Effector memory CD8-positive, alpha-beta T cell (primary cell): ENCODE measurements at regions not wholly inside any gene's neighbourhood (a gene's known extent, or its start where the extent isn't known, plus 50 kb on each side); places are given as distances from the start of the nearest gene placed in this dataset.

ENCODE experiments used
- ATAC-seq: fragments of 150-1000 bp; cut with Tn5 transposase; replicated peaks from 2 replicates; pipeline ENCODE4 v1.10.0; 2021; ENCODE audit warnings: mild to moderate bottlenecking, moderate library complexity
- DNase-seq, 3 experiments: peaks; one replicate each; pipeline ENCODE4 v3.0.0; 2021
- H3K27ac Mint-ChIP-seq, 2 donors: one replicate each; pipeline ENCODE4 v1.8.0; 2022; ENCODE audit warnings: mild to moderate bottlenecking in 2 of 2, mixed read lengths in 2 of 2, moderate library complexity in 2 of 2
- H3K27me3 Mint-ChIP-seq, 2 donors: one replicate each; pipeline ENCODE4 v1.8.0; 2022; ENCODE audit warnings: mixed read lengths in 2 of 2
- H3K36me3 Mint-ChIP-seq: one replicate; pipeline ENCODE4 v1.8.0; 2022; ENCODE audit warnings: mild to moderate bottlenecking, moderate library complexity, mixed read lengths; ENCODE audit not compliant: insufficient read depth
- H3K4me1 Mint-ChIP-seq, 2 donors: one replicate each; pipeline ENCODE4 v1.8.0; 2022; ENCODE audit warnings: low read depth in 2 of 2, mixed read lengths in 2 of 2
- H3K4me3 Mint-ChIP-seq, 2 donors: one replicate each; pipeline ENCODE4 v1.8.0; 2022; ENCODE audit warnings: mild to moderate bottlenecking in 2 of 2, mixed read lengths in 2 of 2, moderate library complexity in 2 of 2
- H3K9me3 Mint-ChIP-seq, 2 donors: one replicate each; pipeline ENCODE4 v1.8.0; 2022; ENCODE audit warnings: mixed read lengths in 2 of 2

DNA sequence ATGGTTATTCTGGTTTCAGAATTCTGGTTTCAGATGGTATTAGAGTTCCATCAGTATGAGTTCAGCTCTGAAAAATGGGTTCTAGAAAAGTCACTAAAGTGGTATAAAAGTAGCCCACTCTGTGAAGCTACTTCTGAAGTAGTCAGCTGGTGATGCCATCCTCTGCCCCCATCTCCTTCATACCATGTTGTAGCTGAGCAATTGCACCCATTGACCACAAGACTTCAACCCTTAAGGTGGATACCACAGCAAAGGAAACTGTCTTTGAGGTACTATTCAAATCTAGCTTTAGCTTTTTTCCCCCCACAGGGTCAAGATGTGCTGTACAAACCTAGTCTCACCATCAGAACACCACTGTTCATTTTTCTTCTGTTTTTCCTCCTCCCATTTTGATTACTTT is 444.9 kb downstream of the DMAC1 start:
- Mint-ChIP-seq H3K4me3 (no peak overlapping the region), H3K4me1 (no peaks in the 10 kb centered on the region), H3K27me3 (peaks cover 7 to 14% of the 10 kb centered on the region in 2 donors), H3K27ac (no peak overlapping the region), H3K9me3 (peaks cover 0 to 1% of the 10 kb centered on the region in 2 donors), H3K36me3 (no peaks in the 10 kb centered on the region)
- no peak for DNase-seq
- no peak for ATAC-seq

DNA sequence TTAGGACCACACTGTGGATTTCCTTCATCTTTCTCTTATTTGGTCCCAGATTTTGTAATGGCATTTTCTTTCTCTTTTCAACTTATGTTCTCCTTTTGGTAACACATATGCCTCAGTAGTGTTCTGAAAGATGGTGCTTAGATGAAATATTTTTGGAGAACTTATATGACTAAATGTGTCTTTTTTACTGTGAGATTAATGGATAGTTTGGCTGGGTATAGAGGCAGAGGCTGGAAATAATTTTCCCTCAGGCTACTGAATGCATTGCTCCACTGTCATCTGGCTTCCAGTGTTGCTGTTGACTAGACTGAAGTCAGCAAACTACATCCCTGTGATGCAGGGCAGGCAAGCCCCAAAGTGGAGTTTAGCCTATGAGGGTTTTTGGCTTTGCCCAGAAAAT is 450.9 kb downstream of the DMAC1 start:
- H3K27me3 Mint-ChIP-seq: peaks cover 0 to 7% of the 10 kb centered on the region in 2 donors
- H3K36me3 Mint-ChIP-seq: no peaks in the 10 kb centered on the region
- no peak overlapping the region for H3K27ac Mint-ChIP-seq
- ATAC-seq (no peak), DNase-seq (no peak)
- H3K9me3 Mint-ChIP-seq: no peaks in the 10 kb centered on the region
- H3K4me3 Mint-ChIP-seq: no peak overlapping the region
- H3K4me1 Mint-ChIP-seq: no peaks in the 10 kb centered on the region

DNA sequence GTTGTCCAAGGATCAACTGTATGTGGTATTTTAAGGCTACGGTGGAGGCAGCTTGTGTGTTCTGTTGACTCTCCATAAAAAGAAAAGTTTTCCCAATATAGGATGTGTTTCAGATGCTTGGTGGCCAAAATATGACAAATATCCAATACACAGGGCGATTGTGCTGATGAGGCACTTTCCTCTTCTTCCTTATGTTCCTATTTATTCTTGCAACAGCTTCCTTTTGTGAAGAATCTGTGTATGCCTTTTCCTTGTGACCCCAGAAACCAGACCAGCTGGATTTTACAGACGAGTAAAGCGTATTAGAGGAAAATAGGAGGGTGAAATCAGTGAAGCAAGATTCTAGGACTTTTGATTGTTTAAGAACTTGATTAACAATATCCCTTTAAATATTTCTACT is 452.0 kb downstream of the DMAC1 start:
- Mint-ChIP-seq H3K36me3 (no peaks in the 10 kb centered on the region), H3K27ac (no peak overlapping the region), H3K4me1 (no peaks in the 10 kb centered on the region), H3K4me3 (no peak overlapping the region), H3K9me3 (no peaks in the 10 kb centered on the region), H3K27me3 (peaks cover 0 to 8% of the 10 kb centered on the region in 2 donors)
- DNase-seq (no peak), ATAC-seq (no peak)

DNA sequence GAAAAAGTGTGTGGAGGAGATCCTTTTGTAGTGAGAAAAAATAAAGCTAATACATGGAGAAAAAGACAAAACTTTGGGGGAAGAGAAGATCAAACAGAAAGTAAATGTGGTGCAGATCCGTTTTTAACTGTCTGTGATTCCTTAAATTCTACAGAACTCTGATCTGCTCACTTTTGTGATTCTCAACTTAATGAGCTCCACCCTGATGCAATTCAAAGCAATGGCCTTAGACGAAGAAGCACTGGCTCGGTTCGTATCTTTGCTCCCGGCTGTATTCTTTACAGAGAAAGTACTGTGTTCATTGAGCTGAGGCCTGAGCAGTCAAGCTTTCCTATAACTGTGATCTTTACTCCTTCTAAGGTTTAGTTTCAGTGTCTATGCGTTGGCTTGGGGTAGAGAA is 453.4 kb downstream of the DMAC1 start:
- DNase-seq (no peak), ATAC-seq (no peak)
- H3K4me3 Mint-ChIP-seq: no peak overlapping the region
- no peak overlapping the region for H3K27ac Mint-ChIP-seq
- H3K27me3 Mint-ChIP-seq: peaks cover 0 to 16% of the 10 kb centered on the region in 2 donors
- no peaks in the 10 kb centered on the region for H3K4me1 Mint-ChIP-seq
- no peaks in the 10 kb centered on the region for H3K9me3 Mint-ChIP-seq
- H3K36me3 Mint-ChIP-seq: no peaks in the 10 kb centered on the region

DNA sequence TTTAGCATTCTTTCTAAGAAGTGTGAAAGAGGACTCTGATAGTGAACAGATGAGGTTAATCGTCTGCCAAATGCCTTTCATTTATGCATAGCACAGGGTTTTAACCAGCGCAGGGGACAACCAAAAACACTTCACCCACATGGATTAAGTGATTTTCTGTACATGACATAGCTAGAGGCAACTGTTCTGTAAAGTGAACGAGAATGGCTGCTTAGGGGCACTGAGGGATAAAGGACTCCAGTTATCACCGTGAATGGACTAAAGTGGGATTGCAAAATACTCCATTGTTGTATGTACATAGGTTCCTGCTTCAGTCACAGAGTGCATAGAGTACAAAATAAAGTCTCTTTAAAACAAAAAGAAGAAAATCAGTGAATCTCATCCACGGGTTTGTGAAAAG is 456.8 kb downstream of the DMAC1 start:
- peaks cover 0 to 16% of the 10 kb centered on the region in 2 donors for H3K27me3 Mint-ChIP-seq
- no peak for ATAC-seq
- no peaks in the 10 kb centered on the region for H3K4me1 Mint-ChIP-seq
- peaks cover 0 to 2% of the 10 kb centered on the region in 2 donors for H3K9me3 Mint-ChIP-seq
- no peak overlapping the region for H3K4me3 Mint-ChIP-seq
- no peaks in the 10 kb centered on the region for H3K36me3 Mint-ChIP-seq
- no peak overlapping the region for H3K27ac Mint-ChIP-seq
- DNase-seq: no peak

DNA sequence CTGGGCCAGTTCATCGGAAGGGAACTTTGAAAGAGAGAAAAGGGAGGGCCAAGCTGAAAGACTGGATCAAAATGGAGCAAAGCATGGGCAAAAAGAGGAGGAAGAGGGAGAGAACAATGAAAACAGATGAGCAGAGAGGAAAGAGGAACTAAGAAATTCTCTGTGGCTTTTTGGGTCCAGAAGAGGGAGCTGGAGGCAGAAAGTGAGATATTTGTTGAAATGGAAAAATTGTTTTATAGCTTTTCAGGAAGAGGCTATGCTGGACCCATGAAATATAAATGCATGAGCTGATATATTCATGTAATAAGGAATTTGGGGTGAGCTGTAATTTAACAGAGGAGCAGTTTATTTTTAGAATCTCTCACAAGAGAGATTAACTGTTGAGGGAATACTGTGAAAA is 457.3 kb downstream of the DMAC1 start:
- DNase-seq: no peak
- H3K4me1 Mint-ChIP-seq: no peaks in the 10 kb centered on the region
- H3K4me3 Mint-ChIP-seq: no peak overlapping the region
- no peak for ATAC-seq
- peaks cover 0 to 2% of the 10 kb centered on the region in 2 donors for H3K9me3 Mint-ChIP-seq
- H3K27me3 Mint-ChIP-seq: peaks cover 5 to 21% of the 10 kb centered on the region in 2 donors
- H3K36me3 Mint-ChIP-seq: no peaks in the 10 kb centered on the region
- no peak overlapping the region for H3K27ac Mint-ChIP-seq

DNA sequence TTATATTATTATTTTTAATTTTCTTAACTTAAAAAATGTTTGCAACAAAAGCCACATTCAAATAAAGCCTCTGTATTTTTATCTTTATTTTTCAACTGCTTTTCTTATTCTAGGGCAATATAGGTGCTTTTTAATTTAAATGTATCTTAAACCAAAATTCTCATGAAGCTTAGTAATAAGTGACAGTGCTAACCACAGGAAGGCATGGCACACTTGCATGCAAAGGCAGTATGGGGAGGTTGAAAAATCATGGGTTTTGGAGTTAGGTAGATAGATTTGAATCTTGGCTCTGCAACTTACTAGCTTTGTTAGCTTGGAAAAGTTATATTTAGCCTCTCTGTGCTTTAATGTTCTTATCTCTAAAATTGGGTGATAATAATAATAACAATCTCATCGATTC is 458.0 kb downstream of the DMAC1 start:
- ATAC-seq: no peak
- H3K4me1 Mint-ChIP-seq: no peaks in the 10 kb centered on the region

DNA sequence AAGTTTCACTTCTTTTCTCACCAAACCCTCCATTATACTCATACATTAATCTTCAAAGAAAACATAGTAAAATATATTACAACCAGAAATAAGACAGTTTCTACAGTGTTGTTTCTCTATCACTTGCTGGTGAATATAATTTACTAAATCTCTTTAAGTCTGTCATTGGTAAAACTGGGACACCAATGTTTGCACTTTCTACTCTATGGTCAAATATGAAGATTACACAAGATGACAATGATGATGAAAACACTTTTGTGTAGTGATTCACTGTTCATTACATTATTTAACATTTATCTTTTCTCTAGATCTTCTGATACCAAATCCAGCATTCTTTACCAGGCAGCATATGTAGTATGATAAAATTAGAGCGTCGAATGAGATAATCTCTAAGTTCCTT is 459.1 kb downstream of the DMAC1 start:
- H3K27ac Mint-ChIP-seq: no peak overlapping the region
- H3K36me3 Mint-ChIP-seq: no peaks in the 10 kb centered on the region
- ATAC-seq (no peak), DNase-seq (no peak)
- peaks cover 0 to 2% of the 10 kb centered on the region in 2 donors for H3K9me3 Mint-ChIP-seq
- peaks cover 10 to 24% of the 10 kb centered on the region in 2 donors for H3K27me3 Mint-ChIP-seq
- no peaks in the 10 kb centered on the region for H3K4me1 Mint-ChIP-seq
- H3K4me3 Mint-ChIP-seq: no peak overlapping the region

More for the DNA sequence above, 458.0 kb downstream of the DMAC1 start:
- Mint-ChIP-seq H3K36me3 (no peaks in the 10 kb centered on the region), H3K27ac (no peak overlapping the region), H3K9me3 (peaks cover 0 to 2% of the 10 kb centered on the region in 2 donors), H3K27me3 (peaks cover 10 to 24% of the 10 kb centered on the region in 2 donors), H3K4me3 (no peak overlapping the region)
- DNase-seq: no peak

DNA sequence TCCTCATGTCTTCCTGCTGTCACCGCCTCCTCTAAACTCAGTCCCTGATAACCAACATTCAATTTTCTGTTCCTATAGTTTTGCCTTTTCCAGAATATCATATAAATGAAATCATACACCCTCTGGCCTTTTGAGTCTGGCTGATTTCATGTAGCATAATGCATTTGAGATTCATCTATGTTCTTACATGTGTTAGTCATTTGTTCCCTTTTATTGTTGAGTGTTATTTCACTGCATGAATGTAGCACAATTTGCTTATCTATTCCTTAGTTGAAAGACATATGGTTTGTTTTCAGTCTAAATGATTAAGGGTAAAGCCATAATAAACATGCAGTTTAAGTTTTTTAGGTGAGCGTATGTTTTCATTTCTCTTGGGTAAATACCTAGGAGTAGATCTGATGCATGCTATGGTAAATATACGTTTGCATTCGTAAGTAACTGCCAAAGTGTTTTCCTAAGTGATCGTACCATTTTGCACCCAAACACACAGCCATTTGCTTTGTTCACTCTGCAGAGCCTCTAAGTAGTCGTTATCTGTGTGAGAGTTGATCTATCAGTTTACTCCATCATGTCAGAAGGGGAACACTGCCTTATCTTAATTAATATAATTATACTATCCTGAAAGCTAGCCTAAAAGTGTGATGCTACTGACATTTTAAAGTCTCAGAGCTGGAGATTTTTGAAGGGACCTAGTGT is 460.8 kb downstream of the DMAC1 start:
- H3K9me3 Mint-ChIP-seq: peaks cover 0 to 2% of the 10 kb centered on the region in 2 donors
- peaks cover 10 to 17% of the 10 kb centered on the region in 2 donors for H3K27me3 Mint-ChIP-seq
- ATAC-seq (no peak), DNase-seq (no peak)
- no peak overlapping the region for H3K4me3 Mint-ChIP-seq
- no peaks in the 10 kb centered on the region for H3K4me1 Mint-ChIP-seq
- H3K27ac Mint-ChIP-seq: no peak overlapping the region
- H3K36me3 Mint-ChIP-seq: no peaks in the 10 kb centered on the region

DNA sequence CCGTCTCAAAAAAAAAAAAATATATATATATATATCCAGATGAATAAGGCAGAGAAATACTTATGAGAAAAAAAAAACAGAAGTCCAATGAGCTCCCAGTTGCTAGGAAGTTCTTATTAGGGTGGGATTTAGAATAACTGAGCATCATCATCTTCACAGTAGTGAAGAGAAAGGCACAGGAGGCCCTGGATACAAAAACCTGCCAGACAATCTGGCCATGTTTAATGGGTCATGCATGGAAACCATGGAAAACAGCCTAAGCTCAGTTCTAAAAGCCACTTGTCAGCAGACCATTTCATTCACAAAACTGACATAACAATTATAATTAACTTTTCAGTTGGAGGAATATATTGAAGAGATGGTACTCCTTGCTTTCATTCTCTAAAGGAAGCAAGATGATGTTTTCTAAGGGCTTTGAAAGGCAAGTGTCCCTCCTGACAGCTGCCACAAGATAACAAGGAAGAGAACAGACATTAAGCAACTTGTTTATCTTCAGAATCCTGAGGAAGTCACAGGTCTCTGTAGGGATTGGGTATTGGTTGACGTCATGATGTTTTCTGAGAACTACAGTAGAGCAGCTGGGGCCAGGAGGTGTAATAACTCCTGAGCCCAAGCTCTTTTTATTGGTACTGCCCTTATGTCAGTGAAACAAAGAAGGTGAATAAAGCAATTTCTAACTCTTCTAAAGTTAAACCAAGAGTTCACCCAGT is 463.1 kb downstream of the DMAC1 start:
- H3K9me3 Mint-ChIP-seq: peaks cover 0 to 2% of the 10 kb centered on the region in 2 donors
- no peak for DNase-seq
- no peaks in the 10 kb centered on the region for H3K4me1 Mint-ChIP-seq
- peaks cover 8 to 10% of the 10 kb centered on the region in 2 donors for H3K27me3 Mint-ChIP-seq
- H3K36me3 Mint-ChIP-seq: no peaks in the 10 kb centered on the region
- no peak for ATAC-seq
- H3K27ac Mint-ChIP-seq: no peak overlapping the region
- H3K4me3 Mint-ChIP-seq: no peak overlapping the region

DNA sequence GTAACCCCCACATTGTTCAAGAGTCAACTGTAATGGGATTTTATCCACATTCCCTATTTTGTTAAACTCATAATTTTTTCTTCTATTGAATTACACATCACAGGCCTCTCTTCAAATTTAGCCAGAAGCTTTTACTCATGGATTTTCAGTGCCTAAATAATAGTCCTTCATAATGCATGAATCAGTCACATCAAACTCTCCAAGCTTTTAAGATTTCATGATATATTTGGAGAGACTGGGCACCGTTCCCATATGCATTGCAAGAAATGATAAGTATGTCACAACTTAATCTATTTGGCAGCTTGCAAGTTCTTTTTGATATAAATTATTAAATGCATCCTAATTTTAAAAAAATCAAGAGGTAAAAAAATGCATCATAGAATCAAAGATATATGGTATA is 465.9 kb downstream of the DMAC1 start:
- DNase-seq (no peak), ATAC-seq (no peak)
- Mint-ChIP-seq H3K9me3 (peaks cover 0 to 2% of the 10 kb centered on the region in 2 donors), H3K4me3 (no peak overlapping the region), H3K27me3 (peaks cover 8 to 17% of the 10 kb centered on the region in 2 donors), H3K4me1 (no peaks in the 10 kb centered on the region), H3K27ac (no peak overlapping the region), H3K36me3 (no peaks in the 10 kb centered on the region)

DNA sequence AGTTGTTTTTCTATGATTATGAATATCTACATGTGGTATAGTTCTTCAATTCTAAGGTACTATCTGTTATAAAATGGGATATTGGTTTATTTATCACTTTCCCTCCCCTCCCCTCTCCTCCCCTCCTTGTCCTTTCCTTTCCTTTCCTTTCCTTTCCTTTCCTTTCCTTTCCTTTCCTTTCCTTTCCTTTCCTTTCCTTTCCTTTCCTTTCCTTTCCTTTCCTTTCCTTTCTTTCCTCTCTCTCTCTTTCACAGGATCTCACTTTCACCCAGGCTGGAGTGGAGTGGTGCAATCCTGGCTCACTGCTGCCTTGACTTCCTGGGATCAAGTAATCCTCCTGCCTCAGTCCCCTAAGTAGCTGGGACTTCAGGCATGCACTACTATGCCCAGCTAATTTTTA is 466.8 kb downstream of the DMAC1 start:
- no peak overlapping the region for H3K27ac Mint-ChIP-seq
- H3K36me3 Mint-ChIP-seq: no peaks in the 10 kb centered on the region
- H3K27me3 Mint-ChIP-seq: peaks cover 8 to 17% of the 10 kb centered on the region in 2 donors
- ATAC-seq (no peak), DNase-seq (no peak)
- no peaks in the 10 kb centered on the region for H3K4me1 Mint-ChIP-seq
- H3K4me3 Mint-ChIP-seq: no peak overlapping the region
- peaks cover 0 to 2% of the 10 kb centered on the region in 2 donors for H3K9me3 Mint-ChIP-seq

DNA sequence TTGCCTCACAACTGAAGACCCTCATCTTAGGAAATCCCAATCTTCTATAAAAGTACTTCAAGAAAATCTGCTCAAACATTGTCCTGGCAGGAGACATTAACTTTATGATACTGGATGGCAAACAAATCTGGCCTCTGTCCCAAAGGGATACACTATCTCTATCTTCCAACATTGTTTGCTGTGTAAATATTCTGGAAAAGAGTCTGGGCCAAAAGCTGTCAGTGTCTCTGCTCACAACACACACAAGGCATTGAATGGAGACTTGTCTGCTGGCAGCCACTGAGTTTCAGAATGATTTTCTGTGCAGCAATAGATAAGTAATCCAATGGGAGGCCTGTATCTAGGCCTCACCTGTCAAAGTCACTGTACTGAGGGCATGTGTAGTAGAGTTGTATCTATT is 471.1 kb downstream of the DMAC1 start:
- no peak for DNase-seq
- Mint-ChIP-seq H3K4me1 (no peaks in the 10 kb centered on the region), H3K27ac (no peak overlapping the region), H3K9me3 (peaks cover 0 to 2% of the 10 kb centered on the region in 2 donors), H3K4me3 (no peak overlapping the region), H3K27me3 (peaks cover 0 to 7% of the 10 kb centered on the region in 2 donors), H3K36me3 (no peaks in the 10 kb centered on the region)
- no peak for ATAC-seq

DNA sequence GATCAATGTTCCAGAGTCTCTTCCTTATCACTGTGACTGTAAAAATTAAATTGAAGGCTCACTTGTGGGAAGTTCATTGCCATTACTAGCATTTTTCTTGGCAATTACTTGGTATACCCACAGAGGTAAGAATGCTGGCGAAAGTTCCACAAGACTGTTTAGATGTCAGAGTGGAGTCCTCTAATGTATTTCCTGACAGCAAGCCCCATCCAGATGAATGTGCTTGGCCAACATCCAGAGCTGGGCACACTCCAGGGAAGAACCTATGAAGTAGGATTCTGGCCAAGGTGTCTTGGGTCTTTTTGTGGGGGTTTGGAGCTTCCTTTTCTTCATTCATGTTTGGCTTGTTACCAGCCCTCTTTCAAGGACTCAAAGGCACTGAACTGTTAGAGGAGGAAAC is 473.6 kb downstream of the DMAC1 start:
- DNase-seq (no peak), ATAC-seq (no peak)
- peaks cover 0 to 5% of the 10 kb centered on the region in 2 donors for H3K27me3 Mint-ChIP-seq
- H3K36me3 Mint-ChIP-seq: no peaks in the 10 kb centered on the region
- H3K4me1 Mint-ChIP-seq: no peaks in the 10 kb centered on the region
- no peak overlapping the region for H3K27ac Mint-ChIP-seq
- H3K4me3 Mint-ChIP-seq: no peak overlapping the region
- H3K9me3 Mint-ChIP-seq: peaks cover 0 to 2% of the 10 kb centered on the region in 2 donors
